RWPE2 (cell line): ENCODE measurements at regions not wholly inside any gene's neighbourhood (a gene's known extent, or its start where the extent isn't known, plus 50 kb on each side); places are given as distances from the start of the nearest gene placed in this dataset.

Experiments used
- ATAC-seq: fragments of 200-7000 bp; cut with Tn5 transposase; 3 replicates; pipeline ENCODE4 v1.9.1; 2021; ENCODE audit warnings: low read depth
- DNase-seq: peaks from one replicate; pipeline ENCODE4 v3.0.0-alpha.2; 2020; ENCODE audit warnings: low spot score
- H3K27ac ChIP-seq: fragments of 450-650 bp; 2 replicates; pipeline ENCODE4 v1.5.1; 2017; ENCODE audit warnings: mild to moderate bottlenecking; ENCODE audit not compliant: poor library complexity, severe bottlenecking
- H3K27me3 ChIP-seq: fragments of 250-450 bp; sonication (Bioruptor Pico); 2 replicates; pipeline ENCODE4 v1.5.1; 2021; ENCODE audit warnings: mild to moderate bottlenecking, moderate library complexity; ENCODE audit not compliant: insufficient read depth, poor library complexity, severe bottlenecking
- H3K36me3 ChIP-seq: fragments of 250-450 bp; sonication (Bioruptor Pico); 2 replicates; pipeline ENCODE4 v1.5.1; 2020; ENCODE audit warnings: low read depth, mild to moderate bottlenecking, moderate library complexity
- H3K4me1 ChIP-seq: fragments of 250-450 bp; sonication (Bioruptor Pico); 2 replicates; pipeline ENCODE4 v1.5.1; 2021; ENCODE audit warnings: mild to moderate bottlenecking, moderate library complexity; ENCODE audit not compliant: insufficient read depth, poor library complexity, severe bottlenecking
- H3K4me3 ChIP-seq: fragments of 250-450 bp; sonication (Bioruptor Pico); 2 replicates; pipeline ENCODE4 v1.5.1; 2021; ENCODE audit warnings: mild to moderate bottlenecking, moderate library complexity; ENCODE audit not compliant: severe bottlenecking
- H3K9me3 ChIP-seq: fragments of 250-450 bp; sonication (Bioruptor Pico); 2 replicates; pipeline ENCODE4 v1.5.1; 2021; ENCODE audit warnings: mild to moderate bottlenecking, moderate library complexity; ENCODE audit not compliant: severe bottlenecking
- CTCF ChIP-seq: fragments of 450-650 bp; IDR thresholded peaks from one replicate; pipeline ENCODE4 v1.5.1; 2017; ENCODE audit warnings: mild to moderate bottlenecking, moderate library complexity; ENCODE audit not compliant: poor library complexity, severe bottlenecking

DNA sequence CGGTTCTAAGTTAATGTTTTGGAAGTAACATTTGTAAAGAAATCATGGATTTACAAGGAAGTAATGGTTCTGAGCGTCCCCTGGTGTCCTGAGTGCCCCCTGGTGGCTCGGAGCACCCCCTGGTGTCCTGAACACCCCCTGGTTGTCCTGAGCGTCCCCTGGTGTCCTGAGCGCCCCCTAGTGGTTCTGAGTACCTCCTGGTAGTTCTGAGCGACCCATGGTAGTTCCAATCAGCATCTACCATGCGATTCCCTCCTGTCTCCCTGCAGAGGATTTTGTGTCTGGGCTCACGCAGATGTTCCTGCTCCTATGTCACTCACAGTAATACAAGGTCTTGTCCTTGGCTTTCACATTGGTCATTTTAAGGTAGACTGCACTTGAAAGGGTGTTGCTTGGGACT is 1352.9 kb downstream of the TMEM121 start:
- Histone ChIP-seq H3K4me3 (no peak overlapping the region), H3K9me3 (no peaks in the 10 kb centered on the region), H3K27ac (no peak overlapping the region), H3K36me3 (no peaks in the 10 kb centered on the region), H3K27me3 (peaks cover 18% of the 10 kb centered on the region), H3K4me1 (no peaks in the 10 kb centered on the region)
- peak; percentile 70 for TF ChIP-seq CTCF
- DNase-seq, result no peak
- ATAC-seq, result peak; percentile 75

DNA sequence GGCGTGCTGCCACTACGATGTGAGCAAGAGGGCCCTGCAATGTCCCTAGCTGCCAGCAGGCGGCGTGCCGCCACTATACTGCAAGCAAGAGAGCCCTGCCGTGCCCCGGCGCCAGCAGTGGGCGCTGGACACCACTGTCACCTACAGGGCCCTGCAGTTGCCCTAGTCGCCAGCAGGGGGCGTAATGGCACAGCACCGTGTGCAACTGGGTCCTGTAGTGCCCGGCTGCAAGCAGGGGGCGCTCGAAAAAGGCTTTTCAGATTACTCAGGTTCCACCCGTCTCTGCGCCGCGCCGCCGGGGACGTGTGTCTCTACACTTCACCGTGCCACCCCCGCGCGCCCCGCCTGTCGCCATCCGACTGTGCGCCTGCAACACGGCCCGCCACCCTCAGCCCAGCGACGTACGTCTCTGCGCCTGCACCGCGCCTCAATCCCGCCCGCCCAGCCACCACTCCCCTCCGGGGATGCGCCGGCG is 1356.9 kb downstream of the TMEM121 start:
- DNase-seq, result no peak
- H3K27me3 ChIP-seq, result no peaks in the 10 kb centered on the region
- H3K4me1 ChIP-seq, result no peaks in the 10 kb centered on the region
- no peak for ATAC-seq
- no peak overlapping the region for H3K4me3 ChIP-seq
- H3K36me3 ChIP-seq, result no peaks in the 10 kb centered on the region
- H3K9me3 ChIP-seq, result no peaks in the 10 kb centered on the region
- no peak overlapping the region for H3K27ac ChIP-seq
- TF ChIP-seq CTCF, result peak; percentile 31
